ENCODE measurements at regions not wholly inside any gene's neighbourhood (a gene's known extent, or its start where the extent isn't known, plus 50 kb on each side); places are given as distances from the start of the nearest gene placed in this dataset.

DNA sequence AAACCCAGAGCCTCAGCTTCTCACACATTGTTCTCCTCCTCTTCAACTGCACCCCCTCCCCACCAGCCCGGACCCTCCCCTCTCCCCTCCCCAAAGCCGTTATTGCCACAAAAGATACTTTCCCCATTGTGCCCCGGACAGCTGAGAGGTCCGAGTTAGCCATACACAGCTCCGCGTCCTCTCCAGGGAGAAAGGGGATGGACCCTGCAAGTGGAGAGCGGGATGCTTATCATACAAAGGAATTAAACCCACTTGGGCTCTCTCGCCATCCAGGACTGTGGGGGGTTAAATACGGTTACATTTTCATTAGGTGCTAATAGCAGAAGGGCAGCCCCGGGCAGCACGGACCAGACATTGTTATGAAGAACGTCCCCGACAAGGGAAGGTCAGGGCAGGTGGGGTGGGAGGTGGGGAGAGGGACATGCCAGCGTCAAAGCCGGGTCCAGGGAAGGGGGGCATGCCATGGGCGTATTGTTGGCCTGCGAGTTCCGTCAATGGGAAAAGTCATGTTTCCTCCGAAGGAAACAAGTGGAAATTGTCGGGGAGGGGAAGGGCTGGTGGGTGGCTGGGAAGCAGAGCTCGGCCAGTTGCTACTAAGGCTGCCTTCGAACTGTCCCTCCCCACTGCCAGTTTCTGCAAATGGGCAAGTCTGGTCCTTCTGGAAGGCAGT lies 99.1 kb downstream of the SOX9 start:
- TF ChIP-seq, protein P1, sequence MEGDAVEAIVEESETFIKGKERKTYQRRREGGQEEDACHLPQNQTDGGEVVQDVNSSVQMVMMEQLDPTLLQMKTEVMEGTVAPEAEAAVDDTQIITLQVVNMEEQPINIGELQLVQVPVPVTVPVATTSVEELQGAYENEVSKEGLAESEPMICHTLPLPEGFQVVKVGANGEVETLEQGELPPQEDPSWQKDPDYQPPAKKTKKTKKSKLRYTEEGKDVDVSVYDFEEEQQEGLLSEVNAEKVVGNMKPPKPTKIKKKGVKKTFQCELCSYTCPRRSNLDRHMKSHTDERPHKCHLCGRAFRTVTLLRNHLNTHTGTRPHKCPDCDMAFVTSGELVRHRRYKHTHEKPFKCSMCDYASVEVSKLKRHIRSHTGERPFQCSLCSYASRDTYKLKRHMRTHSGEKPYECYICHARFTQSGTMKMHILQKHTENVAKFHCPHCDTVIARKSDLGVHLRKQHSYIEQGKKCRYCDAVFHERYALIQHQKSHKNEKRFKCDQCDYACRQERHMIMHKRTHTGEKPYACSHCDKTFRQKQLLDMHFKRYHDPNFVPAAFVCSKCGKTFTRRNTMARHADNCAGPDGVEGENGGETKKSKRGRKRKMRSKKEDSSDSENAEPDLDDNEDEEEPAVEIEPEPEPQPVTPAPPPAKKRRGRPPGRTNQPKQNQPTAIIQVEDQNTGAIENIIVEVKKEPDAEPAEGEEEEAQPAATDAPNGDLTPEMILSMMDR (IDR thresholded peaks at IDR 0.05) = no peak
- Histone ChIP-seq H3K4me1 (peaks cover 0 to 11% (median 2%) of the 10 kb centered on the region in 4 donors), H3K27ac (no peak overlapping the region), H3K36me3 (no peaks in the 10 kb centered on the region), H3K9me3 (no peaks in the 10 kb centered on the region), H3K27me3 (peaks cover 0 to 30% of the 10 kb centered on the region in 2 donors), H3K4me3 (no peak overlapping the region)
- intact Hi-C loops (cut with DNase I; ENCODE audit: low total_unique reads) = no loop called here
- DNase-seq = no peak

DNA sequence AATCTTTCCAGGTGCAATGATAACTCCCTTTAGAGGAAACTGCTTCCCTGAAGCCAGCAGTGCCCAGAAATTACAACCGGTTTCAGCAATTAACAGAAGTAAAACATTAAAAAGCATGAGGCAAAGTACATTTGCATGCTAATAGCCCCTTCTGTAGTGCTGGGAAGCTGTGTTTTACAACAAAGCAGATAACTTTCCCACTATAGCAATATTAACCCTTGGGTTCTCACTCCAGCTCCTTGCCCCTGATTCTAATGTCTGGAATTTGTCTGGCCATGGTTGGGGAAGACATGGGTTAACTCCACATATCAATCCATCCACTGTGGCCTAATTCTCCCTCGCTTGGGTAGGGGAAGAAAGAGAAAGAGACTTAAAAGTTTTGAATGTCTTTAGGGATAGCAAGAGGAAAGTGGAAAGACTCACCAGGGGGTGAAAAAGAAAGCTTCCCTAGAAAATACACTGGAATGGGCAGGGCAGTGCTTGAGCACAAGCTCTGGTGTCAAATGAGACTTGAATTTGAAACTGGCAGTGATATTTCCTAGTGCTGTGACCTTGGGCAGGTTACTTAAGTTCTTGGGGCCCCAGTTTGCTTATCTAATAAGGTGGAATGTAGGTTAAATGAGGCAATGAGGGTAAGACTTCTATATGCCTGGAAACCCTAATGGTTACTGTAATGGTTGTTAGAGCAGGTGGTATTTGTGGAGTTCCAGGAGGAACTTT lies 102.0 kb downstream of the SOX9 start:
- Histone ChIP-seq H3K4me3 (no peak overlapping the region), H3K4me1 (peaks cover 0 to 11% (median 2%) of the 10 kb centered on the region in 4 donors), H3K9me3 (no peaks in the 10 kb centered on the region), H3K36me3 (no peaks in the 10 kb centered on the region), H3K27me3 (peaks cover 0 to 25% of the 10 kb centered on the region in 2 donors), H3K27ac (no peak overlapping the region)
- DNase-seq = no peak
- intact Hi-C loops (cut with DNase I; ENCODE audit: low total_unique reads) = no loop called here
- TF ChIP-seq, protein P1 (IDR thresholded peaks at IDR 0.05) = no peak

DNA sequence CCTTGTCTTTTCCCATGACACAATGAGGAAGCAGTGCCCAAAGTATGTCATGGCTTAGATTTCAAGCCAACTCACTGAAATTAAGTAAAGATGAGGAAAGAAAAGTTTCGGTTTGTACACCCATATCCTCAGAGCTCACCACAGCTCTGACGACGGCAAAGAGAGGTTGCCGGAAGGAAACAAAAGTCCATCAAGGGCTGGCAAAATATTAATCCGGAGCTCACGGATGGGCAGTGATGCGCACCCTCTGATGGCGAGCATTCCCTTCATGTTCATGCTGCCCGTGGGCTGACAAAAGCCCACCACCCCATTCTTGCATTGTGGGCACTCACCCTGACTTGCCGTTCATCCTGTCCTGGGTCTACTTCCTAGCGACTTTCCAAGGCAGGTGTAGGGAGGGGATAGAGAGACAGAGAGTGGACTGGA lies 103.1 kb downstream of the SOX9 start:
- intact Hi-C loops (cut with DNase I; ENCODE audit: low total_unique reads) = no loop called here

DNA sequence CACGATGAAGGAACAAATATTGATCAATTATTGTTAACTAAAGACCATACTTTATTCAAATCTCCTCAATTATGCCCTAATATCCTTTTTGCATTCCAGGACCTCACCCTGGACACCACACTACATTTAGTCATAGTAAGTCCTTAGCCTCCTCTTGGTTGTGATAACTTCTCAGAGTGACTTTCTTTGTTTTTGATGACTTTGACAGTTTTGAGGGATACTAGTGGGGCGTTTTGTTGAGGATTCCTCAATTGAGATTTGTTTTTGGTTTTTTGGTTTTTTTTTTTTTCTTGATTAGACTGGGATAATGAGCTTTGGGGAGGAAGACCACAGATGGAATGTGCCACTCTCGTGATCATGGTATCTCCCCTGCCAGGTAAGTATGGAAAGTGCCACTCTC lies 105.5 kb downstream of the SOX9 start:
- Histone ChIP-seq H3K4me1 (no peaks in the 10 kb centered on the region), H3K9me3 (no peaks in the 10 kb centered on the region), H3K4me3 (no peak overlapping the region), H3K36me3 (no peaks in the 10 kb centered on the region), H3K27ac (no peak overlapping the region), H3K27me3 (peaks cover 0 to 3% of the 10 kb centered on the region in 2 donors)
- TF ChIP-seq, protein P1 (IDR thresholded peaks at IDR 0.05) = no peak
- intact Hi-C loops (cut with DNase I; ENCODE audit: low total_unique reads) = no loop called here
- no peak for DNase-seq

More for the DNA sequence above, 103.1 kb downstream of the SOX9 start:
- DNase-seq = no peak
- Histone ChIP-seq H3K4me3 (no peak overlapping the region), H3K27ac (no peak overlapping the region), H3K27me3 (peaks cover 0 to 22% of the 10 kb centered on the region in 2 donors), H3K4me1 (peaks cover 0 to 11% (median 2%) of the 10 kb centered on the region in 4 donors), H3K9me3 (no peaks in the 10 kb centered on the region), H3K36me3 (no peaks in the 10 kb centered on the region)
- TF ChIP-seq, protein P1 (IDR thresholded peaks at IDR 0.05) = no peak

DNA sequence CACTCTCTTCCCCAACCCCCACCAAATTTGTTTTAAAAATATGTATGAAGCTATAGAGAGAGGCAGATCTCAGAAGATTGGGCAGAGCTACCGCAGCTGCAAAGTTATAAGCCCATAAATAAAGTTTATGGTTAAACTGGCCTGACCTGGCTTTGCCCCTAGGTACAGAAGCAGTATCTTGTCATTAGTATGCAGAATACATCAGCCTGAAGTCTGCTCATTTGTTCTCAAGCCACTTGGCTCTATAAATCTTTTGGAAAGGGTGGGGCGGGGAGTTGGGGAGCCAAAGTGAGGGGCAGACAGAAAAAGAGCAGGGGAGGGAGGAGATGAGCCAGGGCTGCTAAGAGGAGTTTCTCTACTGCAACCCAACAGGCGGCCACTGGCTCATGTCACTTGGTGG lies 113.2 kb downstream of the SOX9 start:
- no peak overlapping the region for H3K4me3 ChIP-seq
- TF ChIP-seq, protein P1 (IDR thresholded peaks at IDR 0.05) = no peak
- intact Hi-C loops (cut with DNase I; ENCODE audit: low total_unique reads) = no loop called here
- no peak for DNase-seq
- no peaks in the 10 kb centered on the region for H3K4me1 ChIP-seq
- no peaks in the 10 kb centered on the region for H3K36me3 ChIP-seq
- H3K9me3 ChIP-seq = no peaks in the 10 kb centered on the region
- H3K27me3 ChIP-seq = peaks cover 0 to 36% of the 10 kb centered on the region in 2 donors
- H3K27ac ChIP-seq = no peak overlapping the region
